ENCODE measurements at regions not wholly inside any gene's neighbourhood (a gene's known extent, or its start where the extent isn't known, plus 50 kb on each side); places are given as distances from the start of the nearest gene placed in this dataset.

DNA sequence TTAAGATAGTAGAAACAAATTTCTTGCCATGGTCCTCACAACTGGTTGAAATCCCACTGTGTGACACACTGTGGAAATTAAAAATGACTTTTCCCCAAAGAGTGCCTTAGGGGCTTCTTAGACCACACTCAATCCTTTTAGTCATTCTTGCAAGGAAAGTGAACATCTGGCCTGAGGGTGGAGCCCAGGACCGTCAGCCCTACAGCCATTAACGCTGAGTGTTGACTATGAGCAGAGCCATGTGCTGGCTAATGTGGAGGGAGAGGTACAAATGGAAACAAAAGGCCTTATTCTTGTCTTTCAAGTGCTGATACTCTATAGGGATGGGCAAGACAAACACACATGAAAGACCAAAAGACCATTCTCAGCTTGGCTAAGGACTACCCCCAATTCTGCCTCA, 456.5 kb downstream of the ZSWIM6 start:
- no peaks in the 10 kb centered on the region for H3K79me2 ChIP-seq (ENCODE audit: control insufficient read depth in 1 of 2, insufficient read depth in 2 of 2, low read length in 2 of 2)
- H2BK20ac ChIP-seq (ENCODE audit: low read length), result no peak overlapping the region
- H3K36me3 ChIP-seq (ENCODE audit: control insufficient read depth in 2 of 4, insufficient read depth in 4 of 4, low read length in 3 of 4), result no peaks in the 10 kb centered on the region
- no peaks in the 10 kb centered on the region for H3K79me1 ChIP-seq (ENCODE audit: low read depth, low read length)
- no peak overlapping the region for H2AFZ ChIP-seq (ENCODE audit: low read length)
- H2AK5ac ChIP-seq (ENCODE audit: low read depth, low read length), result no peak overlapping the region
- TF ChIP-seq BACH1 (IDR thresholded peaks at IDR 0.05; ENCODE audit: low read length), result no peak
- TF ChIP-seq KDM1A (IDR thresholded peaks at IDR 0.05; ENCODE audit: borderline replicate concordance, low read length), result no peak
- TF ChIP-seq, protein P1, sequence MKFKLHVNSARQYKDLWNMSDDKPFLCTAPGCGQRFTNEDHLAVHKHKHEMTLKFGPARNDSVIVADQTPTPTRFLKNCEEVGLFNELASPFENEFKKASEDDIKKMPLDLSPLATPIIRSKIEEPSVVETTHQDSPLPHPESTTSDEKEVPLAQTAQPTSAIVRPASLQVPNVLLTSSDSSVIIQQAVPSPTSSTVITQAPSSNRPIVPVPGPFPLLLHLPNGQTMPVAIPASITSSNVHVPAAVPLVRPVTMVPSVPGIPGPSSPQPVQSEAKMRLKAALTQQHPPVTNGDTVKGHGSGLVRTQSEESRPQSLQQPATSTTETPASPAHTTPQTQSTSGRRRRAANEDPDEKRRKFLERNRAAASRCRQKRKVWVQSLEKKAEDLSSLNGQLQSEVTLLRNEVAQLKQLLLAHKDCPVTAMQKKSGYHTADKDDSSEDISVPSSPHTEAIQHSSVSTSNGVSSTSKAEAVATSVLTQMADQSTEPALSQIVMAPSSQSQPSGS (IDR thresholded peaks at IDR 0.05; ENCODE audit: low read length), result no peak
- no peak for TF ChIP-seq EP300 (IDR thresholded peaks at IDR 0.05; ENCODE audit: borderline replicate concordance in 1 of 2, low read depth in 2 of 2, low read length in 2 of 2)
- TF ChIP-seq HDAC2 (IDR thresholded peaks at IDR 0.05; ENCODE audit: borderline replicate concordance in 1 of 2, low read depth in 2 of 2, low read length in 2 of 2), result no peak
- no peak for TF ChIP-seq TBP (IDR thresholded peaks at IDR 0.05; ENCODE audit: low read depth, low read length)
- no peak for TF ChIP-seq JUND (IDR thresholded peaks at IDR 0.05; ENCODE audit: low read length)
- no peak for TF ChIP-seq HDAC6 (IDR thresholded peaks at IDR 0.05; ENCODE audit: low read depth, low read length)
- H3K4me3 ChIP-seq (ENCODE audit: extremely low read depth in 1 of 4, insufficient read depth in 2 of 4, low read depth in 3 of 4, low read length in 4 of 4), result no peak overlapping the region
- no peak overlapping the region for H3K56ac ChIP-seq (replicated peaks; ENCODE audit: insufficient read length, low read depth, low read length)
- WGBS, 2 experiments (ENCODE audit: extremely low coverage in 1 of 2, insufficient coverage in 1 of 2, insufficient read length in 1 of 2, insufficient replicate concordance in 2 of 2, low coverage in 1 of 2, low lambda C conversion rate in 2 of 2, missing lambda C conversion rate in 1 of 2), result 74% methylated on average over 2 of the region's 2 CpGs; no CpG with 5 or more reads in 1 of the 2 experiments
- no peak overlapping the region for H4K5ac ChIP-seq (ENCODE audit: insufficient read length, low read depth, low read length)
- no peak for DNase-seq (ENCODE audit: low read depth in 1 of 2, low spot score in 2 of 2)
- no peaks in the 10 kb centered on the region for H3K27me3 ChIP-seq (replicated peaks in 1 of 4; ENCODE audit: control insufficient read depth in 3 of 4, extremely low read depth in 1 of 4, insufficient read depth in 3 of 4, low read length in 3 of 4)
- no peak overlapping the region for H3K18ac ChIP-seq (ENCODE audit: extremely low read depth, low read length)
- no peak overlapping the region for H3K4ac ChIP-seq (replicated peaks; ENCODE audit: insufficient read length, low read depth, low read length)
- ChIA-PET CTCF (ENCODE audit: partially characterized antibody) (interaction anchor here (0.5 kb wide), 1 partner anchor 280 kb away, joined by 3 read pairs; no protein-coding TSS in a partner anchor), POLR2A (ENCODE audit: partially characterized antibody) (no interaction called here)
- H2BK5ac ChIP-seq (ENCODE audit: low read depth, low read length), result no peak overlapping the region
- H3K23ac ChIP-seq (ENCODE audit: insufficient read length), result no peak overlapping the region
- no peak overlapping the region for H4K91ac ChIP-seq (replicated peaks; ENCODE audit: insufficient read length, low read length)
- H3K4me2 ChIP-seq (ENCODE audit: insufficient read depth in 1 of 2, low read depth in 2 of 2, low read length in 2 of 2), result no peak overlapping the region
- no peak overlapping the region for H3K9ac ChIP-seq (replicated peaks in 1 of 4; ENCODE audit: extremely low read depth in 1 of 4, low read depth in 3 of 4, low read length in 3 of 4)
- H4K8ac ChIP-seq (ENCODE audit: extremely low read depth, insufficient read depth, low read length), result no peak overlapping the region
- no peak overlapping the region for H2BK120ac ChIP-seq (replicated peaks; ENCODE audit: low read depth, low read length)
- H3K9me3 ChIP-seq (ENCODE audit: insufficient read depth in 2 of 2, low read depth in 1 of 2, low read length in 1 of 2), result no peaks in the 10 kb centered on the region
- no peak overlapping the region for H2BK12ac ChIP-seq (ENCODE audit: low read depth, low read length)
- H3K14ac ChIP-seq (ENCODE audit: insufficient read length), result no peak overlapping the region
- no peaks in the 10 kb centered on the region for H3K23me2 ChIP-seq (ENCODE audit: low read depth, low read length)
- peaks cover 0 to under 1% (median 0%) of the 10 kb centered on the region in 4 experiments; a peak in 1 of 7 replicates for H3K4me1 ChIP-seq (replicated peaks in 1 of 4; ENCODE audit: control insufficient read depth in 3 of 4, insufficient read depth in 4 of 4, low read length in 3 of 4)
- H4K20me1 ChIP-seq (replicated peaks in 1 of 2; ENCODE audit: control insufficient read depth in 1 of 2, insufficient read depth in 2 of 2, low read length in 2 of 2), result no peaks in the 10 kb centered on the region
- FAIRE-seq, result no peak
- no peak overlapping the region for H2BK15ac ChIP-seq (ENCODE audit: low read length)
- H3K27ac ChIP-seq (ENCODE audit: low read depth, low read length), result no peak overlapping the region
